ENCODE measurements at regions not wholly inside any gene's neighbourhood (a gene's known extent, or its start where the extent isn't known, plus 50 kb on each side); places are given as distances from the start of the nearest gene placed in this dataset.

GRCh38 chr7:109757713-109758112 is 1188.0 kb downstream of the DNAJB9 start:
- no peak for TF ChIP-seq CTCF (IDR thresholded peaks at IDR 0.05)
- TF ChIP-seq POLR2A (IDR thresholded peaks at IDR 0.05): no peak

Measured in right lobe of liver (tissue), 4 donors.